ENCODE measurements at regions not wholly inside any gene's neighbourhood (a gene's known extent, or its start where the extent isn't known, plus 50 kb on each side); places are given as distances from the start of the nearest gene placed in this dataset.
"Not testable (repeated sequence)": the region's sequence is repeated elsewhere in the genome, so short reads cannot be mapped to it uniquely, and the experiment has no call there.

DNA sequence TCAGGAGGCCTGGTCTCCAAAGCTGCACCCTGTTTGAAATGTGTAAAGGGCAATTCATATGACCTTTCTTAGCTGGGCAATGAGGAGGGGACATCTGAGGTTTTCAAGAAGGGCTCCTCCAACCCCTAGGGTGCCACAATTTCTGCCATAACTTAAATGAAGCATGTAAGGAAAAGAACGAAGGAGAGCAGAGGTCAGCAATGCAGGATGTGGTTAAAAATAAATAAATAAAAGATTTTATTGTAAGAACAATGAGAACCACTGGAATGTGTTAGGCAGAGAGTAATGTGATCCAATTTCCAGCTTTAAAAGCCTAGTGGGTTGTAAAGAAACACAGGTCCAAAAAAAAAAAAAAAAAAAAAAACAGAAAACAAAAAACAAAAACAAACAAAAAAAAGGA, 673.1 kb downstream of the TNS3 start:
- H3K27ac ChIP-seq, result no peak overlapping the region
- H3K9me3 Mint-ChIP-seq, result no peaks in the 10 kb centered on the region
- no peaks in the 10 kb centered on the region for H4K20me1 ChIP-seq (ENCODE audit: low read depth)
- no peak overlapping the region for H3K4me3 Mint-ChIP-seq
- H3K27me3 Mint-ChIP-seq (ENCODE audit: insufficient read depth, low read depth), result peaks cover 2% of the 10 kb centered on the region
- peaks cover 4% of the 10 kb centered on the region for H3K4me1 Mint-ChIP-seq
- DNase-seq (ENCODE audit: low spot score), result no peak
- no peaks in the 10 kb centered on the region for H3F3A ChIP-seq (ENCODE audit: low read depth)
- no peak overlapping the region for H3K4me3 ChIP-seq
- H3K36me3 Mint-ChIP-seq, result no peaks in the 10 kb centered on the region
- H3K4me1 ChIP-seq, result no peaks in the 10 kb centered on the region
- TF ChIP-seq EZH2phosphoT487 (IDR thresholded peaks at IDR 0.05) (no peak), EZH2 (IDR thresholded peaks at IDR 0.05) (no peak)
- TF ChIP-seq, protein P1, sequence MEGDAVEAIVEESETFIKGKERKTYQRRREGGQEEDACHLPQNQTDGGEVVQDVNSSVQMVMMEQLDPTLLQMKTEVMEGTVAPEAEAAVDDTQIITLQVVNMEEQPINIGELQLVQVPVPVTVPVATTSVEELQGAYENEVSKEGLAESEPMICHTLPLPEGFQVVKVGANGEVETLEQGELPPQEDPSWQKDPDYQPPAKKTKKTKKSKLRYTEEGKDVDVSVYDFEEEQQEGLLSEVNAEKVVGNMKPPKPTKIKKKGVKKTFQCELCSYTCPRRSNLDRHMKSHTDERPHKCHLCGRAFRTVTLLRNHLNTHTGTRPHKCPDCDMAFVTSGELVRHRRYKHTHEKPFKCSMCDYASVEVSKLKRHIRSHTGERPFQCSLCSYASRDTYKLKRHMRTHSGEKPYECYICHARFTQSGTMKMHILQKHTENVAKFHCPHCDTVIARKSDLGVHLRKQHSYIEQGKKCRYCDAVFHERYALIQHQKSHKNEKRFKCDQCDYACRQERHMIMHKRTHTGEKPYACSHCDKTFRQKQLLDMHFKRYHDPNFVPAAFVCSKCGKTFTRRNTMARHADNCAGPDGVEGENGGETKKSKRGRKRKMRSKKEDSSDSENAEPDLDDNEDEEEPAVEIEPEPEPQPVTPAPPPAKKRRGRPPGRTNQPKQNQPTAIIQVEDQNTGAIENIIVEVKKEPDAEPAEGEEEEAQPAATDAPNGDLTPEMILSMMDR (IDR thresholded peaks at IDR 0.05), result no peak
- no peaks in the 10 kb centered on the region for H3K79me2 ChIP-seq (ENCODE audit: low read depth)
- no peak overlapping the region for H3K9ac ChIP-seq
- no peaks in the 10 kb centered on the region for H3K9me3 ChIP-seq (ENCODE audit: low read depth)
- no peak overlapping the region for H2AFZ ChIP-seq (replicated peaks)
- H3K27me3 ChIP-seq, result no peaks in the 10 kb centered on the region
- H3K27ac Mint-ChIP-seq, result no peak overlapping the region
- H3K4me2 ChIP-seq, result no peak overlapping the region
- no peaks in the 10 kb centered on the region for H3K36me3 ChIP-seq

DNA sequence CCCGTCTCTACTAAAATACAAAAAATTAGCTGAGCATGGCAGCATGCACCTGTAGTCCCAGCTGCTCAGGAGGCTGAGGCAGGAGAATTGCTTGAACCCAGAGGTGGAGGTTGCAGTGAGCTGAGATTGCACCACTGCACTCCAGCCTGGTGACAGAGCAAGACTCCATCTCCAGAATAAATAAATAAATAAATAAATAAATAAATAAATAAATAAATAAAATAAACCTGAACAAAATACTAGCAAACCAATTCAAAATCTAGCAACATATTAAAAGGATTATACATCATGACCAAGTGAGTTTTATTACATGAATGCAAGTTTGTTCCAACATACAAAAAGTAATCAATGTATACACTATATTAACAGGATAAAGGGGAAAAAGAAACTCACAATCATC, 677.4 kb downstream of the TNS3 start:
- H3K4me3 ChIP-seq; H3K27me3 Mint-ChIP-seq (ENCODE audit: insufficient read depth, low read depth); H4K20me1 ChIP-seq (ENCODE audit: low read depth); H3K36me3 Mint-ChIP-seq; H3K4me1 Mint-ChIP-seq; H3K4me1 ChIP-seq; H3K9me3 ChIP-seq (ENCODE audit: low read depth); H3K9me3 Mint-ChIP-seq; H3K4me3 Mint-ChIP-seq; H3K27ac ChIP-seq; H3K36me3 ChIP-seq; H3F3A ChIP-seq (ENCODE audit: low read depth); DNase-seq (ENCODE audit: low spot score); H2AFZ ChIP-seq (replicated peaks); H3K27ac Mint-ChIP-seq; H3K27me3 ChIP-seq; H3K4me2 ChIP-seq; H3K9ac ChIP-seq; H3K79me2 ChIP-seq (ENCODE audit: low read depth): not testable (repeated sequence)

DNA sequence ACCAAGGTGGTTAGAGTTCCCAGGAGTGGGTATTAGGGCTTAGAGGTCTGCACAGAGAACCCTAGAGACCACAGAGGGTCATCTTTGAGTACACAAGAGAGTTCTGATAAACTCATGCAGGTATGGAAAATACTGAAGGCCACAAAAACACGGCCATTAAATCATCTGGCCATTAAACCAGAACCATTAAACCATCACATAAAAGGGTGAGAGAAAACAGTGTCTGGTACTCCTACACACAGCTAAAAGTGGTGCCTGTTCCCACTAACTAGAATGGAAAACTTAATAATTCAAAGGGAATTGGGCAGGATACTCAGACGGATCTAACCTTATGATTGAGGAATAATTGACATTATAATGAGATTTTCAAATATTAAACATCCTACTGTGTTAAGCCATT, 679.4 kb downstream of the TNS3 start:
- Histone ChIP-seq H3K27me3 (no peaks in the 10 kb centered on the region), H3K4me2 (no peak overlapping the region), H3K27ac (no peak overlapping the region), H3K4me1 (no peaks in the 10 kb centered on the region), H3K36me3 (no peaks in the 10 kb centered on the region), H3K9me3 (ENCODE audit: low read depth) (no peaks in the 10 kb centered on the region), H3K9ac (no peak overlapping the region), H4K20me1 (ENCODE audit: low read depth) (no peaks in the 10 kb centered on the region), H3K79me2 (ENCODE audit: low read depth) (no peaks in the 10 kb centered on the region), H3F3A (ENCODE audit: low read depth) (no peaks in the 10 kb centered on the region), H2AFZ (replicated peaks) (no peak overlapping the region), H3K4me3 (no peak overlapping the region)
- H3K4me3 Mint-ChIP-seq, result no peak overlapping the region
- peaks cover 2% of the 10 kb centered on the region for H3K36me3 Mint-ChIP-seq
- peaks cover 2% of the 10 kb centered on the region for H3K27me3 Mint-ChIP-seq (ENCODE audit: insufficient read depth, low read depth)
- TF ChIP-seq, protein P1 (IDR thresholded peaks at IDR 0.05), result no peak
- no peak for TF ChIP-seq EZH2 (IDR thresholded peaks at IDR 0.05)
- no peak for TF ChIP-seq EZH2phosphoT487 (IDR thresholded peaks at IDR 0.05)
- H3K27ac Mint-ChIP-seq, result no peak overlapping the region
- H3K9me3 Mint-ChIP-seq, result peaks cover 7% of the 10 kb centered on the region
- no peaks in the 10 kb centered on the region for H3K4me1 Mint-ChIP-seq
- no peak for DNase-seq (ENCODE audit: low spot score)

DNA sequence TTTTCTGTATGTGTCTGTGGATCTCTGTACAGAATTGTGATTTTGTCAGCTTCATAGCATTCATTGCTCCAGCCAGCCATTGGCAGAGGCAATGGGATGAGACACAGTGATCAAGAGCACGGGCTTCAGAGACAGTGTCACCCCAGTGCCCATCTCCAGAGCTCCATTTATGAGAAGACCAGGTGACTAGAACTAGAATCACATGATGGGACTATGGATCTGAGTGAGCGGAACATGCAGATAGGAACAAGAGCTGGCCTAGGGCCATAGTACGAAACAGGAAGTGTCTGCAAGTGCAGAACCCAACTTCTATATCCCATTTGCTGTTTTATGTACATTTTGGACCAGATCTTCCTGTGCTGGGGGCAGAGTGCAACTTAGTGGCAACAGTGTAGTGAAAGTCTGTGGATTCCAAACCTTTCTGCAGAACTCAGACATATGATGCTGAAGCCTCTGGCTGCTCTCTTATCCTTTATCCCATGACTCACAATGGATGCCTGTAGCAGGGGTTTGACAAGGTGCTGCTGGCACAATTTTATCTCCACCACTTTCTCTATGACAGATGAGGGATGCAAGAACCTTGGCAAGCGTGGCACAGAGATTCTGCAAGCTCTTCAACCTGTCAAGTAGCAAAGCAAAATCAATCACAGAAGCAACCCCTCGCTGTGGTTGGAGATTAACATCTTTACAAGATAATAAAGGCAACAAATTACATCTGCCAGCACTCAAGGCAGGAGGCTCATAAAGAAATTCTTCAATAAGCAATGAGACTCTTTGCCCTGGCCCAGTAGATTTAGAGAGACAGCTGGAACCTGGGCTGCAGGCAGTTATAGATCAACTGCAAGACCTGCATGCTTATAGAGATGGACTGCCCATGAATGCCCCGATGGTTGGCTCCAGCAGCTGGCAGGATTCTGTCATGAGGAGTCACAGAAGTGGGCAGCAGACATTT, 681.3 kb downstream of the TNS3 start:
- Histone ChIP-seq H3K4me2 (no peak overlapping the region), H3K79me2 (ENCODE audit: low read depth) (no peaks in the 10 kb centered on the region), H3K9me3 (ENCODE audit: low read depth) (no peaks in the 10 kb centered on the region), H3K27me3 (no peaks in the 10 kb centered on the region), H3K4me3 (no peak overlapping the region), H3K27ac (no peak overlapping the region), H4K20me1 (ENCODE audit: low read depth) (no peaks in the 10 kb centered on the region), H2AFZ (replicated peaks) (no peak overlapping the region), H3K4me1 (no peaks in the 10 kb centered on the region), H3K36me3 (no peaks in the 10 kb centered on the region), H3K9ac (no peak overlapping the region), H3F3A (ENCODE audit: low read depth) (no peaks in the 10 kb centered on the region)
- Mint-ChIP-seq H3K27ac (no peak overlapping the region), H3K4me1 (no peaks in the 10 kb centered on the region), H3K36me3 (peaks cover 2% of the 10 kb centered on the region), H3K9me3 (peaks cover 7% of the 10 kb centered on the region), H3K27me3 (ENCODE audit: insufficient read depth, low read depth) (peaks cover 2% of the 10 kb centered on the region), H3K4me3 (no peak overlapping the region)
- TF ChIP-seq, protein P1 (IDR thresholded peaks at IDR 0.05), result no peak
- no peak for TF ChIP-seq EZH2 (IDR thresholded peaks at IDR 0.05)
- no peak for TF ChIP-seq EZH2phosphoT487 (IDR thresholded peaks at IDR 0.05)
- no peak for DNase-seq (ENCODE audit: low spot score)
